Kidney (tissue), 13 donors: ENCODE measurements at regions not wholly inside any gene's neighbourhood (a gene's known extent, or its start where the extent isn't known, plus 50 kb on each side); places are given as distances from the start of the nearest gene placed in this dataset.

Experiments
- DNase-seq, 5 donors: peaks; one replicate each; pipeline ENCODE4 v3.0.0-alpha.2; 2013 to 2020
- FAIRE-seq: peaks from 2 replicates; lab custom pipeline; 2012; peaks lifted over from hg19 to GRCh38; lab: Jason Lieb, UNC
- H3K27ac ChIP-seq, 2 donors: one replicate each; pipeline ENCODE4 v1.7.0; 2013; ENCODE audit warnings: low read depth in 2 of 2, low read length in 2 of 2, inconsistent platforms in 1 of 2
- H3K27me3 ChIP-seq: one replicate; pipeline ENCODE4 v1.7.1; 2013; ENCODE audit warnings: low read length, inconsistent platforms; ENCODE audit not compliant: control insufficient read depth, insufficient read depth
- H3K36me3 ChIP-seq, 3 donors: one replicate each; pipeline versions ENCODE4 v1.7.0 to v1.7.1; 2013; ENCODE audit warnings: low read length in 3 of 3, control low read depth in 1 of 3, inconsistent platforms in 1 of 3; ENCODE audit not compliant: insufficient read depth in 3 of 3, control insufficient read depth in 2 of 3
- H3K4me1 ChIP-seq, 3 donors: one replicate each; pipeline versions ENCODE4 v1.7.0 to v1.7.1; 2013; ENCODE audit warnings: low read length in 3 of 3, inconsistent platforms in 1 of 3, low read depth in 1 of 3; ENCODE audit not compliant: control insufficient read depth in 2 of 3, insufficient read depth in 2 of 3
- H3K4me3 ChIP-seq, 3 donors: one replicate each; pipeline versions ENCODE4 v1.7.0 to v1.8.1; 2013; ENCODE audit warnings: low read length in 3 of 3, control low read depth in 1 of 3, inconsistent platforms in 1 of 3
- H3K9ac ChIP-seq, 3 donors: one replicate each; pipeline versions ENCODE4 v1.7.0 to v1.7.1; 2013; ENCODE audit warnings: low read length in 3 of 3, control low read depth in 1 of 3, inconsistent platforms in 1 of 3
- H3K9me3 ChIP-seq, 3 donors: one replicate each; pipeline versions ENCODE4 v1.7.0 to v1.7.1; 2013; ENCODE audit warnings: low read length in 3 of 3, control low read depth in 1 of 3, inconsistent platforms in 1 of 3; ENCODE audit not compliant: control insufficient read depth in 2 of 3, insufficient read depth in 1 of 3
- intact Hi-C: fragments of 100-400 bp; cut with DNase I; formaldehyde crosslinking; loops from one replicate; pipeline ENCODE4 v1.11.1; 2022
- TF ChIP-seq, protein P1 (sequence below): IDR thresholded peaks from 3 replicates; pipeline ENCODE4 v1.5.1; 2012; ENCODE audit warnings: mild to moderate bottlenecking, moderate library complexity, borderline replicate concordance; ENCODE audit not compliant: insufficient read depth; ENCODE audit errors: extremely low read depth
- donor health status: control.
- donor health status: control.
- donor health status: control.
- donor health status: control.
- donor health status: control.
- donor health status: DM: yes; HTN: yes; CAD: no.
- donor health status: Normal renal cell carcinoma (clear cell type).

- Histone ChIP-seq H3K9ac (no peak overlapping the region), H3K9me3 (no peaks in the 10 kb centered on the region), H3K4me3 (no peak overlapping the region), H3K36me3 (no peaks in the 10 kb centered on the region), H3K27me3 (no peaks in the 10 kb centered on the region), H3K27ac (no peak overlapping the region), H3K4me1 (no peaks in the 10 kb centered on the region)
- intact Hi-C loops = no loop called here
- TF ChIP-seq, protein P1, sequence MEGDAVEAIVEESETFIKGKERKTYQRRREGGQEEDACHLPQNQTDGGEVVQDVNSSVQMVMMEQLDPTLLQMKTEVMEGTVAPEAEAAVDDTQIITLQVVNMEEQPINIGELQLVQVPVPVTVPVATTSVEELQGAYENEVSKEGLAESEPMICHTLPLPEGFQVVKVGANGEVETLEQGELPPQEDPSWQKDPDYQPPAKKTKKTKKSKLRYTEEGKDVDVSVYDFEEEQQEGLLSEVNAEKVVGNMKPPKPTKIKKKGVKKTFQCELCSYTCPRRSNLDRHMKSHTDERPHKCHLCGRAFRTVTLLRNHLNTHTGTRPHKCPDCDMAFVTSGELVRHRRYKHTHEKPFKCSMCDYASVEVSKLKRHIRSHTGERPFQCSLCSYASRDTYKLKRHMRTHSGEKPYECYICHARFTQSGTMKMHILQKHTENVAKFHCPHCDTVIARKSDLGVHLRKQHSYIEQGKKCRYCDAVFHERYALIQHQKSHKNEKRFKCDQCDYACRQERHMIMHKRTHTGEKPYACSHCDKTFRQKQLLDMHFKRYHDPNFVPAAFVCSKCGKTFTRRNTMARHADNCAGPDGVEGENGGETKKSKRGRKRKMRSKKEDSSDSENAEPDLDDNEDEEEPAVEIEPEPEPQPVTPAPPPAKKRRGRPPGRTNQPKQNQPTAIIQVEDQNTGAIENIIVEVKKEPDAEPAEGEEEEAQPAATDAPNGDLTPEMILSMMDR = no peak
- FAIRE-seq (no peak), DNase-seq (no peak)
Observed at GRCh38 chr1:232517204-232517603, 112.7 kb downstream of the SIPA1L2 start.

DNA sequence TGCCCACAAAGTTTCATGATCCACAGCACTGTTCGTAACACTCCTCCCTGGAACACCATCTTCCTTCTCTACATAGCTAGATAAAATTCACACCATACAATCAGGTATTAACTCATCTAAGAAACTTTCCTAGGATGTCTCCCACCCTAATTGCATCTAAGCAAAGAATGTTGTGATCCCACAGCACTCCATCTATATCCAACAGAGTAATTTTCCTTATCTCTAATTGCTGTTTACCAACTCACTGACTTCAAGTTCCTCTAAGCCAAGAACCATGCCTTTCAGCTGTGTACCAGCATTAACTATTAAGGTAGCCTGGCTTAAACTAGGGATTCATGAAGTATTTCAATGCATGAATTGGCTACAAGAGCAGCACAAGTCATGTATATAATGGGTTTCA is 114.2 kb downstream of the SIPA1L2 start:
- DNase-seq = no peak
- Histone ChIP-seq H3K36me3 (no peaks in the 10 kb centered on the region), H3K4me1 (no peaks in the 10 kb centered on the region), H3K4me3 (no peak overlapping the region), H3K27ac (no peak overlapping the region), H3K9ac (no peak overlapping the region), H3K9me3 (no peaks in the 10 kb centered on the region), H3K27me3 (no peaks in the 10 kb centered on the region)
- TF ChIP-seq, protein P1 = no peak
- no peak for FAIRE-seq
- intact Hi-C loops = no loop called here

DNA sequence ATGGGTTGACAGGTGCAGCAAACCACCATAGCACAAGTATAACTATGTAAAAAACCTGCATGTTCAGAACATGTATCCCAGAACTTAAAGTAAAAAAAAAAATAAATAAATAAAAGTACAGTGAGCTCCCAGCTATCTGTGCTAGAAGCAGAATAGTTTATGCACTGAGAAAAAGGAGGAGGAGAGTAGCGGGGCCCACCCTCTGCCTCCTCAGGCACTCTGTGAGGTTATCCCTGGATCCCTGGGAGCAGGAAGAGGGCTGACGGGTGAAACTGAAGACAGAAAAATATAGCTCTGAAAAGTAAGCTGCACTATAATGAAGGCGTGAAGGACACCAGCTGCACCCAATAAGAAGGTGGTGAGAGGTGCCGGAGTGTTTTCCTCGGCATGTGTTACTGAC is 117.2 kb downstream of the SIPA1L2 start:
- no peak overlapping the region for H3K4me3 ChIP-seq
- H3K27me3 ChIP-seq = no peaks in the 10 kb centered on the region
- H3K9ac ChIP-seq = no peak overlapping the region
- intact Hi-C loops = no loop called here
- H3K4me1 ChIP-seq = no peaks in the 10 kb centered on the region
- TF ChIP-seq, protein P1 = no peak
- no peaks in the 10 kb centered on the region for H3K9me3 ChIP-seq
- no peak overlapping the region for H3K27ac ChIP-seq
- peak in 3 of 5 donors; percentile 17 to 19 (median 18) for DNase-seq
- H3K36me3 ChIP-seq = no peaks in the 10 kb centered on the region
- no peak for FAIRE-seq

- DNase-seq = no peak
- intact Hi-C loops = no loop called here
- Histone ChIP-seq H3K9ac (no peak overlapping the region), H3K4me3 (no peak overlapping the region), H3K4me1 (no peaks in the 10 kb centered on the region), H3K9me3 (no peaks in the 10 kb centered on the region), H3K27me3 (no peaks in the 10 kb centered on the region), H3K27ac (no peak overlapping the region), H3K36me3 (no peaks in the 10 kb centered on the region)
- TF ChIP-seq, protein P1 = no peak
- no peak for FAIRE-seq
Observed at GRCh38 chr1:232511172-232511571, 118.8 kb downstream of the SIPA1L2 start.
